RWPE2 (cell line): ENCODE measurements at regions not wholly inside any gene's neighbourhood (a gene's known extent, or its start where the extent isn't known, plus 50 kb on each side); places are given as distances from the start of the nearest gene placed in this dataset.
"Not testable (repeated sequence)": the region's sequence is repeated elsewhere in the genome, so short reads cannot be mapped to it uniquely, and the experiment has no call there.

Experiments used
- ATAC-seq: fragments of 200-7000 bp; cut with Tn5 transposase; 3 replicates; pipeline ENCODE4 v1.9.1; 2021; ENCODE audit warnings: low read depth
- DNase-seq: peaks from one replicate; pipeline ENCODE4 v3.0.0-alpha.2; 2020; ENCODE audit warnings: low spot score
- H3K27ac ChIP-seq: fragments of 450-650 bp; 2 replicates; pipeline ENCODE4 v1.5.1; 2017; ENCODE audit warnings: mild to moderate bottlenecking; ENCODE audit not compliant: poor library complexity, severe bottlenecking
- H3K27me3 ChIP-seq: fragments of 250-450 bp; sonication (Bioruptor Pico); 2 replicates; pipeline ENCODE4 v1.5.1; 2021; ENCODE audit warnings: mild to moderate bottlenecking, moderate library complexity; ENCODE audit not compliant: insufficient read depth, poor library complexity, severe bottlenecking
- H3K36me3 ChIP-seq: fragments of 250-450 bp; sonication (Bioruptor Pico); 2 replicates; pipeline ENCODE4 v1.5.1; 2020; ENCODE audit warnings: low read depth, mild to moderate bottlenecking, moderate library complexity
- H3K4me1 ChIP-seq: fragments of 250-450 bp; sonication (Bioruptor Pico); 2 replicates; pipeline ENCODE4 v1.5.1; 2021; ENCODE audit warnings: mild to moderate bottlenecking, moderate library complexity; ENCODE audit not compliant: insufficient read depth, poor library complexity, severe bottlenecking
- H3K4me3 ChIP-seq: fragments of 250-450 bp; sonication (Bioruptor Pico); 2 replicates; pipeline ENCODE4 v1.5.1; 2021; ENCODE audit warnings: mild to moderate bottlenecking, moderate library complexity; ENCODE audit not compliant: severe bottlenecking
- H3K9me3 ChIP-seq: fragments of 250-450 bp; sonication (Bioruptor Pico); 2 replicates; pipeline ENCODE4 v1.5.1; 2021; ENCODE audit warnings: mild to moderate bottlenecking, moderate library complexity; ENCODE audit not compliant: severe bottlenecking
- TF ChIP-seq, protein P1 (sequence below): fragments of 450-650 bp; IDR thresholded peaks from one replicate; pipeline ENCODE4 v1.5.1; 2017; ENCODE audit warnings: mild to moderate bottlenecking, moderate library complexity; ENCODE audit not compliant: poor library complexity, severe bottlenecking

- Histone ChIP-seq H3K36me3 (no peaks in the 10 kb centered on the region), H3K4me1 (no peaks in the 10 kb centered on the region), H3K27ac (no peak overlapping the region), H3K27me3 (peaks cover 6% of the 10 kb centered on the region), H3K4me3 (no peak overlapping the region), H3K9me3 (no peaks in the 10 kb centered on the region)
- ATAC-seq (no peak), DNase-seq (no peak)
- TF ChIP-seq, protein P1, sequence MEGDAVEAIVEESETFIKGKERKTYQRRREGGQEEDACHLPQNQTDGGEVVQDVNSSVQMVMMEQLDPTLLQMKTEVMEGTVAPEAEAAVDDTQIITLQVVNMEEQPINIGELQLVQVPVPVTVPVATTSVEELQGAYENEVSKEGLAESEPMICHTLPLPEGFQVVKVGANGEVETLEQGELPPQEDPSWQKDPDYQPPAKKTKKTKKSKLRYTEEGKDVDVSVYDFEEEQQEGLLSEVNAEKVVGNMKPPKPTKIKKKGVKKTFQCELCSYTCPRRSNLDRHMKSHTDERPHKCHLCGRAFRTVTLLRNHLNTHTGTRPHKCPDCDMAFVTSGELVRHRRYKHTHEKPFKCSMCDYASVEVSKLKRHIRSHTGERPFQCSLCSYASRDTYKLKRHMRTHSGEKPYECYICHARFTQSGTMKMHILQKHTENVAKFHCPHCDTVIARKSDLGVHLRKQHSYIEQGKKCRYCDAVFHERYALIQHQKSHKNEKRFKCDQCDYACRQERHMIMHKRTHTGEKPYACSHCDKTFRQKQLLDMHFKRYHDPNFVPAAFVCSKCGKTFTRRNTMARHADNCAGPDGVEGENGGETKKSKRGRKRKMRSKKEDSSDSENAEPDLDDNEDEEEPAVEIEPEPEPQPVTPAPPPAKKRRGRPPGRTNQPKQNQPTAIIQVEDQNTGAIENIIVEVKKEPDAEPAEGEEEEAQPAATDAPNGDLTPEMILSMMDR, result no peak
Measured at GRCh38 chr12:82300611-82301010, 57.6 kb downstream of the CCDC59 start.

- H3K4me3 ChIP-seq, result no peak overlapping the region
- no peak for ATAC-seq
- no peaks in the 10 kb centered on the region for H3K4me1 ChIP-seq
Measured at GRCh38 chr12:82299319-82300025, 58.7 kb downstream of the CCDC59 start.

DNA sequence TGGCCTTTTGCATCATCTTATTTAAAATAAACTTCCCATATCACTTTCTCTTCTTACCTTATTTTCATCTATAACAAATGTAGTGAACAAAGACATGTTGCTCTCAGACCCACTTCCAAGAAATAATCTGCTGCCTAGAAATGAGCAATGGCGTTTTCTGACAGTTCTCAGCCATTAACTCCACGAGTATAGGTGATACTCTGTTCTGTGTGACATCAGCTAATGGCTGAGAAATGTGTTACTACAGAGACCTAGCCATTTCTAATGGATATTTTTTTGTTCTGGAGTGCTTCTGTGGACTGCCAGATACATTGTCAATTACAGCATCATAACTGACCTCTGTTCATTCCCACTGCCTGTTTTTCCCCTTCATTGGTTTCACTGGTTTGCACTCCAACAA, 67.8 kb downstream of the CCDC59 start:
- TF ChIP-seq, protein P1, result no peak
- Histone ChIP-seq H3K4me1 (no peaks in the 10 kb centered on the region), H3K36me3 (no peaks in the 10 kb centered on the region), H3K4me3 (no peak overlapping the region), H3K27ac (no peak overlapping the region), H3K27me3 (no peaks in the 10 kb centered on the region), H3K9me3 (no peaks in the 10 kb centered on the region)
- ATAC-seq (no peak), DNase-seq (no peak)

More at GRCh38 chr12:82299319-82300025, 58.7 kb downstream of the CCDC59 start:
- no peak overlapping the region for H3K27ac ChIP-seq
- peaks cover 6% of the 10 kb centered on the region for H3K27me3 ChIP-seq
- H3K9me3 ChIP-seq, result no peaks in the 10 kb centered on the region
- DNase-seq, result no peak
- TF ChIP-seq, protein P1, result no peak
- H3K36me3 ChIP-seq, result no peaks in the 10 kb centered on the region

GRCh38 chr12:82281335-82281734, 76.9 kb downstream of the CCDC59 start:
- not testable (repeated sequence) for H3K4me1 ChIP-seq, H3K4me3 ChIP-seq, H3K9me3 ChIP-seq, H3K27ac ChIP-seq, DNase-seq, ATAC-seq, H3K27me3 ChIP-seq, H3K36me3 ChIP-seq

DNA sequence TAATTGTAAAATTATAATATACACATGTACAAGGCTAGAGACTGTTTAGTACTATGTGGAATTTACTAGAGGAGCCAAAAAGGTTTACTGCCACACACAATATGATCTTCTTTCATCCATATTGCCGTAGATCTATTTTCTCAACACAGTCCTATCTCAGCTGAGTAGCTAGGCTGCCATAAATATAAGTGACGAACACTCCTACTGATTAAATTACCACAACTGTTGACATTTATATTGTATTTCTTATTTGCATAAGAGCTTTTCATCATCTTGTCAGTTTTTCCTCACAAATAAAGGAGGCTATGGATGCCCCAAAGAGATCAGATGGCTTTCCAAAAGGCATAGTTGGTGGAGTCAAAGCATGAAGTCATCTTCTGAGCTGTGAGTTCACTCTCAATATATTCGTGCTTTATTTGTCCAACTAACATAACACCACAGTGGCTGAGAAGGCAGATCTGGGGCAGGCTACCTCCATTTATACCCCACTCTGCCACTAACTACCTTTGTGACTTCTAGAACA, 78.6 kb downstream of the CCDC59 start:
- TF ChIP-seq, protein P1, result no peak
- no peak overlapping the region for H3K4me3 ChIP-seq
- H3K27me3 ChIP-seq, result no peaks in the 10 kb centered on the region
- no peaks in the 10 kb centered on the region for H3K4me1 ChIP-seq
- H3K9me3 ChIP-seq, result no peaks in the 10 kb centered on the region
- H3K36me3 ChIP-seq, result no peaks in the 10 kb centered on the region
- H3K27ac ChIP-seq, result no peak overlapping the region
- no peak for ATAC-seq
- no peak for DNase-seq
